GM21360 (cell line): ENCODE measurements at regions not wholly inside any gene's neighbourhood (a gene's known extent, or its start where the extent isn't known, plus 50 kb on each side); places are given as distances from the start of the nearest gene placed in this dataset.
"Not testable (repeated sequence)": the region's sequence is repeated elsewhere in the genome, so short reads cannot be mapped to it uniquely, and the experiment has no call there.

ENCODE experiments used
- ATAC-seq: cut with Tn5 transposase; IDR thresholded peaks from one replicate; pipeline ENCODE4 v1.9.1; 2021; ENCODE audit warnings: mild to moderate bottlenecking, moderate library complexity; ENCODE audit not compliant: unreplicated experiment

GRCh38 chr4:117893207-117893606 lies 141.1 kb upstream of the NDST3 start:
- ATAC-seq: no peak

- ATAC-seq: no peak
Observed at GRCh38 chr4:117898496-117898895, 135.8 kb upstream of the NDST3 start.

- no peak for ATAC-seq
Observed at GRCh38 chr4:117900832-117901231, 133.5 kb upstream of the NDST3 start.

- no peak for ATAC-seq
Observed at GRCh38 chr4:117907646-117908045, 126.6 kb upstream of the NDST3 start.

- no peak for ATAC-seq
Observed at GRCh38 chr4:117908306-117909207, 125.7 kb upstream of the NDST3 start.

GRCh38 chr4:117916728-117917127 lies 117.6 kb upstream of the NDST3 start:
- no peak for ATAC-seq

GRCh38 chr4:117922311-117922710 lies 112.0 kb upstream of the NDST3 start:
- not testable (repeated sequence) for ATAC-seq

GRCh38 chr4:117927823-117928222 lies 106.5 kb upstream of the NDST3 start:
- ATAC-seq: not testable (repeated sequence)

- no peak for ATAC-seq
Observed at GRCh38 chr4:117941611-117942010, 92.7 kb upstream of the NDST3 start.

- no peak for ATAC-seq
Observed at GRCh38 chr4:117949621-117950020, 84.7 kb upstream of the NDST3 start.

- no peak for ATAC-seq
Observed at GRCh38 chr4:117957571-117957970, 76.7 kb upstream of the NDST3 start.

GRCh38 chr4:117965622-117966021 lies 68.7 kb upstream of the NDST3 start:
- ATAC-seq: no peak

- ATAC-seq: no peak
Observed at GRCh38 chr4:117968606-117969005, 65.7 kb upstream of the NDST3 start.

- ATAC-seq: no peak
Observed at GRCh38 chr4:117971403-117971802, 62.9 kb upstream of the NDST3 start.

- no peak for ATAC-seq
Observed at GRCh38 chr4:117983541-117984365, 50.5 kb upstream of the NDST3 start.

GRCh38 chr4:117984366-117984680 lies 50.0 kb upstream of the NDST3 start:
- ATAC-seq: no peak
